ENCODE measurements at regions not wholly inside any gene's neighbourhood (a gene's known extent, or its start where the extent isn't known, plus 50 kb on each side); places are given as distances from the start of the nearest gene placed in this dataset.

DNA sequence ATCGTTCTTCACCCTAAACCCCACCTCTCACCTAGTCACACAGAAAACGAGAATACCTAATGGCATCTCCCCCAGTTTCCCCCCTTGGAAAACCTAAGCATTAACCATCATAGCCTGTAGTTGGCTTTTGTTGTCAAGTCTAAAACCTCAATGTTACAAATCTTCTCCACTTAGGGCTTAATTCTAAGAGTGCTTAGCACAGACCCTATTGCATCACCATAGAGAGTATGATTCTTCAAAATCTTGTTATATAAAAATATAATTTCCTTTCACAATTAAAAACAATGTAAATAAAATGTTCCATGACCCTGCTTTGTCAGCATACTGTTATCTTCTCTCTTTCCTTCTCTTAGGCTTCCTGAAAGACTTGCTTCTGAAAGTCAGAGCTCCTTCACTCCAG is 263.2 kb upstream of the RGS18 start:
- no peak overlapping the region for H3K9ac ChIP-seq (ENCODE audit: control insufficient read depth, extremely low read depth, insufficient read depth, low read length)
- H3K9me1 ChIP-seq (ENCODE audit: control insufficient read depth, extremely low read depth, insufficient read depth, low read length), result no peaks in the 10 kb centered on the region
- no peak overlapping the region for H2AFZ ChIP-seq (ENCODE audit: control insufficient read depth, low read length)
- DNase-seq (ENCODE audit: low read depth, low spot score), result no peak
- no peaks in the 10 kb centered on the region for H3K27me3 ChIP-seq (ENCODE audit: control insufficient read depth, extremely low read depth, insufficient read depth, low read length)
- H3K36me3 ChIP-seq (ENCODE audit: control insufficient read depth in 2 of 2, extremely low read depth in 1 of 2, insufficient read depth in 2 of 2, low read length in 2 of 2), result no peaks in the 10 kb centered on the region
- no peaks in the 10 kb centered on the region for H4K20me1 ChIP-seq (ENCODE audit: control insufficient read depth, extremely low read depth, insufficient read depth, low read length)
- no peak overlapping the region for H3K4me3 ChIP-seq (ENCODE audit: control insufficient read depth in 2 of 3, extremely low read depth in 1 of 3, insufficient read depth in 2 of 3, low read depth in 1 of 3, low read length in 3 of 3)
- H3K79me2 ChIP-seq (ENCODE audit: control insufficient read depth, insufficient read depth, low read length), result no peaks in the 10 kb centered on the region
- no peak for FAIRE-seq
- H3K4me2 ChIP-seq (ENCODE audit: control insufficient read depth, extremely low read depth, insufficient read depth, low read depth, low read length), result no peak overlapping the region
- H3K9me3 ChIP-seq (ENCODE audit: control insufficient read depth, low read depth, low read length), result no peaks in the 10 kb centered on the region
- H3K27ac ChIP-seq (ENCODE audit: control insufficient read depth, insufficient read depth, low read length), result no peak overlapping the region
- dilution Hi-C loops (cut with MboI; ENCODE audit: extremely low pct_ligation_motif_present, low sequenced_read_pairs), result no loop called here
- no peaks in the 10 kb centered on the region for H3K4me1 ChIP-seq (ENCODE audit: control insufficient read depth, extremely low read depth, insufficient read depth, low read length)
- TF ChIP-seq, protein P1, sequence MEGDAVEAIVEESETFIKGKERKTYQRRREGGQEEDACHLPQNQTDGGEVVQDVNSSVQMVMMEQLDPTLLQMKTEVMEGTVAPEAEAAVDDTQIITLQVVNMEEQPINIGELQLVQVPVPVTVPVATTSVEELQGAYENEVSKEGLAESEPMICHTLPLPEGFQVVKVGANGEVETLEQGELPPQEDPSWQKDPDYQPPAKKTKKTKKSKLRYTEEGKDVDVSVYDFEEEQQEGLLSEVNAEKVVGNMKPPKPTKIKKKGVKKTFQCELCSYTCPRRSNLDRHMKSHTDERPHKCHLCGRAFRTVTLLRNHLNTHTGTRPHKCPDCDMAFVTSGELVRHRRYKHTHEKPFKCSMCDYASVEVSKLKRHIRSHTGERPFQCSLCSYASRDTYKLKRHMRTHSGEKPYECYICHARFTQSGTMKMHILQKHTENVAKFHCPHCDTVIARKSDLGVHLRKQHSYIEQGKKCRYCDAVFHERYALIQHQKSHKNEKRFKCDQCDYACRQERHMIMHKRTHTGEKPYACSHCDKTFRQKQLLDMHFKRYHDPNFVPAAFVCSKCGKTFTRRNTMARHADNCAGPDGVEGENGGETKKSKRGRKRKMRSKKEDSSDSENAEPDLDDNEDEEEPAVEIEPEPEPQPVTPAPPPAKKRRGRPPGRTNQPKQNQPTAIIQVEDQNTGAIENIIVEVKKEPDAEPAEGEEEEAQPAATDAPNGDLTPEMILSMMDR (optimal IDR thresholded peaks at IDR 0.05 in 1 of 3, IDR thresholded peaks at IDR 0.05 in 1 of 3, conservative IDR thresholded peaks at IDR 0.05 in 1 of 3; ENCODE audit: extremely low read depth in 1 of 3, insufficient read depth in 2 of 3, low read length in 3 of 3), result no peak
- no peak for TF ChIP-seq EZH2 (IDR thresholded peaks at IDR 0.05; ENCODE audit: low read length)

DNA sequence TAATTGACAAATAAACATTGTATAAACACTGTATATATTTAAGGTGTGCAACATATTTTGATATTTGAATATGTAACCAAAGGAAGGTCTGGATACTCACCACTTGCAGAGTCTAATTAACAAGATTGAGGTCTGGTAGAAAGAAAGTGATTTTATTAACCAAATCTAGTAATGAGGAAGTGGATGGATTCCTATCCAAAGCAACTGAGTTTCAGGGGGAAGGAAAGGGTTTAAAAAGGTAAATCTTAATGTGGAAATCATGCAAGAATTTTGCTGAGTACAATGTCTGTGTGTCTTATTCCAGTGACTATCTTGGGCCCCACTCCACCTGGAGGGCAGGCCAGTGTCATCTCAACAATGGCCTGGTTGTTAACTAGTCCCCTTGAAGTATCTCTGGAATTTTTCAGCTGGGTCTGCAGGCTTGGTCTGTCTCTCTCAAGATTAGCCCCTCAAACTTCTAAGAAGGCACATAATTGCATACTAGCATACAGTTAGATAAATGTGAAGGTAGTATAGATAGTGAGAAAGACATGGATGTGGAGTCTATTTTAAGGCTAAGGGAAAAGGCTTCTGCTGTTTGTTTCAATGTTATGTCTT is 262.7 kb upstream of the RGS18 start:
- dilution Hi-C loops (cut with MboI; ENCODE audit: extremely low pct_ligation_motif_present, low sequenced_read_pairs), result no loop called here
- FAIRE-seq, result no peak
- Histone ChIP-seq H3K4me3 (ENCODE audit: control insufficient read depth in 2 of 3, extremely low read depth in 1 of 3, insufficient read depth in 2 of 3, low read depth in 1 of 3, low read length in 3 of 3) (no peak overlapping the region), H2AFZ (ENCODE audit: control insufficient read depth, low read length) (no peak overlapping the region), H4K20me1 (ENCODE audit: control insufficient read depth, extremely low read depth, insufficient read depth, low read length) (no peaks in the 10 kb centered on the region), H3K4me2 (ENCODE audit: control insufficient read depth, extremely low read depth, insufficient read depth, low read depth, low read length) (no peak overlapping the region), H3K27ac (ENCODE audit: control insufficient read depth, insufficient read depth, low read length) (no peak overlapping the region), H3K27me3 (ENCODE audit: control insufficient read depth, extremely low read depth, insufficient read depth, low read length) (no peaks in the 10 kb centered on the region), H3K9ac (ENCODE audit: control insufficient read depth, extremely low read depth, insufficient read depth, low read length) (no peak overlapping the region), H3K79me2 (ENCODE audit: control insufficient read depth, insufficient read depth, low read length) (no peaks in the 10 kb centered on the region), H3K4me1 (ENCODE audit: control insufficient read depth, extremely low read depth, insufficient read depth, low read length) (no peaks in the 10 kb centered on the region), H3K36me3 (ENCODE audit: control insufficient read depth in 2 of 2, extremely low read depth in 1 of 2, insufficient read depth in 2 of 2, low read length in 2 of 2) (no peaks in the 10 kb centered on the region), H3K9me1 (ENCODE audit: control insufficient read depth, extremely low read depth, insufficient read depth, low read length) (no peaks in the 10 kb centered on the region), H3K9me3 (ENCODE audit: control insufficient read depth, low read depth, low read length) (no peaks in the 10 kb centered on the region)
- DNase-seq (ENCODE audit: low read depth, low spot score), result no peak
- no peak for TF ChIP-seq EZH2 (IDR thresholded peaks at IDR 0.05; ENCODE audit: low read length)
- TF ChIP-seq, protein P1 (optimal IDR thresholded peaks at IDR 0.05 in 1 of 3, IDR thresholded peaks at IDR 0.05 in 1 of 3, conservative IDR thresholded peaks at IDR 0.05 in 1 of 3; ENCODE audit: extremely low read depth in 1 of 3, insufficient read depth in 2 of 3, low read length in 3 of 3), result no peak

Data from keratinocyte (primary cell).